ENCODE measurements at regions not wholly inside any gene's neighbourhood (a gene's known extent, or its start where the extent isn't known, plus 50 kb on each side); places are given as distances from the start of the nearest gene placed in this dataset.

DNA sequence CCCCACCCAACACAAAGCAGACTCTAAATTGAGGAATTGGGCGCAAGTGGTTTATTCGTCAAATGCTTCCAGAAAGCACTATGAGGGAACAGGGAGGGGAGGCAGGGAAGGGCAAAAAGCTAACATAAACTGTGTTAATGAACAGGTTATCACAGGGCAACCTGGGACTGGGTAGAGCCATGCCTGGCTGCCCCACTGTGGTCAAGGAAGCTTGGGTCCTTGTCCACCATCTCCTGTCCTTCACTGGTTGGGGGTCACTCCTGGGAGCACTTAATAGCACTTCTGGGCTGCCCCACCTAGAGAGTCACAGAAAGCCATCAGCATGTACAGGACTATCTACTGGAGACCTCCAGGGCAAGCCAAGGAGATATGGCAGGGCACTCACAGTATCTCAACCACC lies 102.3 kb downstream of the LINC00237 start:
- H2AFZ ChIP-seq (ENCODE audit: low read depth) = no peak overlapping the region
- no peak overlapping the region for H3K27ac ChIP-seq
- no peaks in the 10 kb centered on the region for H3K4me1 ChIP-seq (ENCODE audit: low read depth, poor library complexity, severe bottlenecking)
- H3K79me2 ChIP-seq (ENCODE audit: insufficient read depth, low read depth) = no peaks in the 10 kb centered on the region
- no peaks in the 10 kb centered on the region for H3K36me3 ChIP-seq (ENCODE audit: insufficient read depth)
- H3K9ac ChIP-seq = no peak overlapping the region
- no peaks in the 10 kb centered on the region for H3K27me3 ChIP-seq (ENCODE audit: insufficient read depth, low read depth)
- TF ChIP-seq, protein P1, sequence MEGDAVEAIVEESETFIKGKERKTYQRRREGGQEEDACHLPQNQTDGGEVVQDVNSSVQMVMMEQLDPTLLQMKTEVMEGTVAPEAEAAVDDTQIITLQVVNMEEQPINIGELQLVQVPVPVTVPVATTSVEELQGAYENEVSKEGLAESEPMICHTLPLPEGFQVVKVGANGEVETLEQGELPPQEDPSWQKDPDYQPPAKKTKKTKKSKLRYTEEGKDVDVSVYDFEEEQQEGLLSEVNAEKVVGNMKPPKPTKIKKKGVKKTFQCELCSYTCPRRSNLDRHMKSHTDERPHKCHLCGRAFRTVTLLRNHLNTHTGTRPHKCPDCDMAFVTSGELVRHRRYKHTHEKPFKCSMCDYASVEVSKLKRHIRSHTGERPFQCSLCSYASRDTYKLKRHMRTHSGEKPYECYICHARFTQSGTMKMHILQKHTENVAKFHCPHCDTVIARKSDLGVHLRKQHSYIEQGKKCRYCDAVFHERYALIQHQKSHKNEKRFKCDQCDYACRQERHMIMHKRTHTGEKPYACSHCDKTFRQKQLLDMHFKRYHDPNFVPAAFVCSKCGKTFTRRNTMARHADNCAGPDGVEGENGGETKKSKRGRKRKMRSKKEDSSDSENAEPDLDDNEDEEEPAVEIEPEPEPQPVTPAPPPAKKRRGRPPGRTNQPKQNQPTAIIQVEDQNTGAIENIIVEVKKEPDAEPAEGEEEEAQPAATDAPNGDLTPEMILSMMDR (conservative IDR thresholded peaks at IDR 0.05; ENCODE audit: low read depth, low read length) = no peak
- H3K4me2 ChIP-seq = no peak overlapping the region
- H3K4me3 ChIP-seq (IDR thresholded peaks at IDR 0.05; ENCODE audit: insufficient read depth, low read depth, low read length) = no peak overlapping the region
- H4K20me1 ChIP-seq (ENCODE audit: insufficient read depth) = no peaks in the 10 kb centered on the region

DNA sequence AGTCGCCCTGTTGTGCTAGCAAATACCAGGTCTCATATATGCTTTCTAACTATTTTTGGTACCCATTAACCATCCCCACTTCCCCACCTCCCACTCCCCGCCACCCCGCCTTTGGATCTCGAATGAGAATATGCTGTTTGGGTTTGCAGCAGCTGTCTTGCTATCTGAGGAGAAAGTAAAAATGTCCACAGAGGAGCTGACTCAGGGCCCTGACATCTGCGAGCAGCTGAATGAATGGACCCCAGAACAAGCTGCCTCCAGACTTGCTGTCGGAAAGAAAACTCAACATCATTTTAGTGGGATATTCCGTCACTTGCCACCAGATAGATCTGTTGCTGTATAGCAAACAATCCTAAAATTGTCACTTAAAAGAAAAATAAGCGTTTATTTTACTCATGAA lies 103.7 kb downstream of the LINC00237 start:
- Histone ChIP-seq H2AFZ (ENCODE audit: low read depth) (no peak overlapping the region), H4K20me1 (ENCODE audit: insufficient read depth) (no peaks in the 10 kb centered on the region), H3K79me2 (ENCODE audit: insufficient read depth, low read depth) (no peaks in the 10 kb centered on the region), H3K27me3 (ENCODE audit: insufficient read depth, low read depth) (no peaks in the 10 kb centered on the region), H3K27ac (no peak overlapping the region), H3K4me3 (IDR thresholded peaks at IDR 0.05; ENCODE audit: insufficient read depth, low read depth, low read length) (no peak overlapping the region), H3K36me3 (ENCODE audit: insufficient read depth) (no peaks in the 10 kb centered on the region), H3K4me1 (ENCODE audit: low read depth, poor library complexity, severe bottlenecking) (no peaks in the 10 kb centered on the region), H3K4me2 (no peak overlapping the region), H3K9ac (no peak overlapping the region)
- TF ChIP-seq, protein P1 (conservative IDR thresholded peaks at IDR 0.05; ENCODE audit: low read depth, low read length) = no peak

DNA sequence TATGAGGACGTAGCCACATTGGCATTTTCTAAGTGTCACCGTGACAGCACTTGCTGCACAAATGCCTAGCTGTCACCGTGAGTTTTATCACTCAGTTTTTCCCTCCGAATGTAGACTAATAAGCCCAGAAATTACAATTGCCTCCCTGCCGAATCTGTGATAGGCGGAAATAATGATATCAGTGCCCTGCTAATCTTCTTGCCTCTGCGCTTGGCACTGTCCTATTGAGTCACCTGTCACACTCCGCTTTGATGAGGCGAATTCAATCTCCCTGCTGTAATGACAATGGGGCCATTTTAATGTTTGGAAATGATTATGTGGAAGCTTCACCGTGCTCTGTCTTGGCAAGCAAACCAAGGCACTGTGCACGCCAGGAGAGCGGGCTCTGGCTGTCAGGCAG lies 112.8 kb downstream of the LINC00237 start:
- H3K4me1 ChIP-seq (ENCODE audit: low read depth, poor library complexity, severe bottlenecking) = no peaks in the 10 kb centered on the region
- no peaks in the 10 kb centered on the region for H3K36me3 ChIP-seq (ENCODE audit: insufficient read depth)
- TF ChIP-seq, protein P1 (conservative IDR thresholded peaks at IDR 0.05; ENCODE audit: low read depth, low read length) = no peak
- H2AFZ ChIP-seq (ENCODE audit: low read depth) = no peak overlapping the region
- H3K4me3 ChIP-seq (IDR thresholded peaks at IDR 0.05; ENCODE audit: insufficient read depth, low read depth, low read length) = no peak overlapping the region
- H3K27me3 ChIP-seq (ENCODE audit: insufficient read depth, low read depth) = no peaks in the 10 kb centered on the region
- H3K79me2 ChIP-seq (ENCODE audit: insufficient read depth, low read depth) = no peaks in the 10 kb centered on the region
- no peaks in the 10 kb centered on the region for H4K20me1 ChIP-seq (ENCODE audit: insufficient read depth)
- H3K4me2 ChIP-seq = no peak overlapping the region
- H3K9ac ChIP-seq = no peak overlapping the region
- H3K27ac ChIP-seq = no peak overlapping the region

DNA sequence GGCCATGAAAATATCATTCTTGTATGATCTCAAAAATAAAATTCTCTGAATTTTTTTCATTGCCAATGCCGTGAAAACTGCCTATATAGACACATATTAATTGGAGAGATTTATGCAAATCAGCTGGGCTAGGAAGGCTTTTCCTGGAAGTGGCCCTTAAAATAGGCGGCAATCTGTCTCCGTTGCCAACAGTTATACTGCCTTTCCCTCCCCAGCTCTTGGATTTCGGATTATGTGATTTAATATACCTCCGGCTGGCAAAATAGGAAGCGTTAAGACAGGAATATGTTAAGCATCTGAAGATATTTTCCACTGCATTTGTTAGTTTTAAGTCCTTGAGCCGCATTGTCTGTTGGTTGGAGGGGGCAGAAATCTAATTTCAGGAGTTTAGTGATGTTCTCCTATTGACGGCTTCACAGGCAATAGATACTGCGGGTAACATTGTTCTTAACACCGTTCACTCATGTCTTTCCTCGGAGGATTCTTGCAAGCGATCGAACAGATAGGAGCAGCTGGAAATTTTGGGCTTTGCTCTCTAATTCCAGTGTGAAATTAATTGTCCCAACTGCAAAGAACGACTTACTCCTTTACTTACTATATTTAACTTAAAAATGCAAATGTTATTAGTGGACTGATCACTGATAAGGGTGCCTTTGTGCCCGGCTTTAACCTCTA lies 113.3 kb downstream of the LINC00237 start:
- Histone ChIP-seq H4K20me1 (ENCODE audit: insufficient read depth) (no peaks in the 10 kb centered on the region), H3K9ac (no peak overlapping the region), H3K27me3 (ENCODE audit: insufficient read depth, low read depth) (no peaks in the 10 kb centered on the region), H3K27ac (no peak overlapping the region), H3K79me2 (ENCODE audit: insufficient read depth, low read depth) (no peaks in the 10 kb centered on the region), H3K4me1 (ENCODE audit: low read depth, poor library complexity, severe bottlenecking) (no peaks in the 10 kb centered on the region), H3K4me2 (no peak overlapping the region), H2AFZ (ENCODE audit: low read depth) (no peak overlapping the region), H3K36me3 (ENCODE audit: insufficient read depth) (no peaks in the 10 kb centered on the region), H3K4me3 (IDR thresholded peaks at IDR 0.05; ENCODE audit: insufficient read depth, low read depth, low read length) (no peak overlapping the region)
- TF ChIP-seq, protein P1 (conservative IDR thresholded peaks at IDR 0.05; ENCODE audit: low read depth, low read length) = no peak
